IMR-90 (cell line): ENCODE measurements at regions not wholly inside any gene's neighbourhood (a gene's known extent, or its start where the extent isn't known, plus 50 kb on each side); places are given as distances from the start of the nearest gene placed in this dataset.

ENCODE experiments used
- ATAC-seq: fragments of 200-7000 bp; cut with Tn5 transposase; 2 replicates; pipeline ENCODE4 v1.9.1; 2020; ENCODE audit warnings: low read depth, mild to moderate bottlenecking, moderate library complexity
- BruUV-seq: library from RNA; stranded (reverse); fragments of 400-500 nt; replicated peaks from 2 replicates; lab custom pipeline; 2021; lab: Mats Ljungman, UMichigan
- CTCF ChIA-PET: fragments of 300-600 bp; formaldehyde crosslinking; extraction: SDS; loops from one replicate; lab custom pipeline; 2021; ENCODE audit warnings: antibody characterized with exemption; lab: Yijun Ruan, JAX
- POLR2A ChIA-PET: fragments of 300-600 bp; sonication (Branson Sonifier 250); formaldehyde crosslinking; loops from one replicate; lab custom pipeline; 2022; ENCODE audit warnings: antibody characterized with exemption; ENCODE audit not compliant: unreplicated experiment; lab: Charles Lee
- DNase-seq: peaks from one replicate; pipeline ENCODE4 v3.0.0; 2013
- H2AFZ ChIP-seq: replicated peaks from 2 replicates; pipeline ENCODE3; 2013; ENCODE audit warnings: low read length, mild to moderate bottlenecking; ENCODE audit not compliant: poor library complexity
- H2AK5ac ChIP-seq: 2 replicates; pipeline ENCODE4 v1.6.1; 2013; ENCODE audit warnings: low read depth, low read length, inconsistent platforms
- H2AK9ac ChIP-seq: replicated peaks from 2 replicates; pipeline ENCODE3; 2013; ENCODE audit warnings: mild to moderate bottlenecking, low read depth, low read length, moderate library complexity; ENCODE audit not compliant: poor library complexity
- H2BK120ac ChIP-seq: 2 replicates; pipeline ENCODE4 v1.6.1; 2013; ENCODE audit warnings: low read depth, low read length, inconsistent platforms
- H2BK15ac ChIP-seq: 3 replicates; pipeline ENCODE4 v1.6.1; 2013; ENCODE audit warnings: low read depth, low read length, inconsistent platforms
- H2BK20ac ChIP-seq: 2 replicates; pipeline ENCODE4 v1.6.1; 2013; ENCODE audit warnings: low read depth, mild to moderate bottlenecking, inconsistent platforms, low read length, moderate library complexity
- H2BK5ac ChIP-seq: 2 replicates; pipeline ENCODE4 v1.6.1; 2013; ENCODE audit warnings: mild to moderate bottlenecking, low read depth, low read length, inconsistent platforms; ENCODE audit not compliant: poor library complexity, severe bottlenecking
- H3K14ac ChIP-seq: replicated peaks from 2 replicates; pipeline ENCODE4 v1.6.1; 2013; ENCODE audit warnings: low read depth, low read length, inconsistent platforms
- H3K18ac ChIP-seq: 2 replicates; pipeline ENCODE4 v1.6.1; 2013; ENCODE audit warnings: low read depth, low read length, control low read depth
- H3K23ac ChIP-seq: 2 replicates; pipeline ENCODE4 v1.6.1; 2013; ENCODE audit warnings: low read depth, low read length, inconsistent platforms
- H3K27ac ChIP-seq: 2 replicates; pipeline ENCODE4 v1.5.1; 2013; ENCODE audit warnings: mild to moderate bottlenecking, control low read depth, low read length; ENCODE audit not compliant: insufficient read depth
- H3K27me3 ChIP-seq: 2 replicates; pipeline ENCODE4 v1.6.1; 2013; ENCODE audit warnings: low read length; ENCODE audit not compliant: control insufficient read depth, insufficient read depth
- H3K36me3 ChIP-seq: 2 replicates; pipeline ENCODE4 v1.6.1; 2013; ENCODE audit warnings: low read length, mixed read lengths; ENCODE audit not compliant: control insufficient read depth, insufficient read depth
- H3K4ac ChIP-seq: 2 replicates; pipeline ENCODE4 v1.6.1; 2013; ENCODE audit warnings: low read depth, low read length, inconsistent platforms
- H3K4me1 ChIP-seq: 2 replicates; pipeline ENCODE4 v1.6.1; 2013; ENCODE audit warnings: low read length, mixed read lengths; ENCODE audit not compliant: control insufficient read depth, insufficient read depth
- H3K4me2 ChIP-seq: 2 replicates; pipeline ENCODE4 v1.6.1; 2013; ENCODE audit warnings: low read depth, mild to moderate bottlenecking, control low read depth, low read length, moderate library complexity
- H3K4me3 ChIP-seq: 2 replicates; pipeline ENCODE4 v1.5.1; 2013; ENCODE audit warnings: low read depth, mild to moderate bottlenecking, control low read depth, low read length, moderate library complexity; ENCODE audit not compliant: insufficient read depth
- H3K56ac ChIP-seq: 2 replicates; pipeline ENCODE4 v1.6.1; 2013; ENCODE audit warnings: low read length, inconsistent platforms; ENCODE audit not compliant: insufficient read depth; ENCODE audit errors: extremely low read depth
- H3K79me1 ChIP-seq, 2 experiments: 2 replicates each; pipeline ENCODE4 v1.6.1; 2013; ENCODE audit warnings: low read length in 2 of 2, inconsistent platforms in 1 of 2, low read depth in 1 of 2
- H3K9ac ChIP-seq: 2 replicates; pipeline ENCODE4 v1.6.1; 2013; ENCODE audit warnings: low read depth, low read length, control low read depth
- H3K9me1 ChIP-seq: 2 replicates; pipeline ENCODE4 v1.6.1; 2013; ENCODE audit warnings: low read length, inconsistent platforms; ENCODE audit not compliant: insufficient read depth
- H3K9me3 ChIP-seq: 2 replicates; pipeline ENCODE4 v1.6.1; 2013; ENCODE audit warnings: low read length; ENCODE audit not compliant: control insufficient read depth, insufficient read depth
- H4K20me1 ChIP-seq: 2 replicates; pipeline ENCODE4 v1.6.1; 2013; ENCODE audit warnings: low read length, inconsistent platforms; ENCODE audit not compliant: insufficient read depth
- H4K5ac ChIP-seq: 2 replicates; pipeline ENCODE4 v1.6.1; 2013; ENCODE audit warnings: mild to moderate bottlenecking, low read depth, low read length, control low read depth
- H4K8ac ChIP-seq, 2 experiments: 2 replicates each; pipeline ENCODE4 v1.6.1; 2013; ENCODE audit warnings: low read depth in 2 of 2, low read length in 2 of 2, control low read depth in 1 of 2, inconsistent platforms in 1 of 2
- H4K91ac ChIP-seq: 2 replicates; pipeline ENCODE4 v1.6.1; 2013; ENCODE audit warnings: low read depth, low read length, inconsistent platforms; ENCODE audit not compliant: insufficient read depth
- CEBPB ChIP-seq: IDR thresholded peaks from 2 replicates; pipeline ENCODE4 v1.6.1; 2012; ENCODE audit warnings: low read depth, low read length, improper control_type of control experiment
- CHD1 ChIP-seq: IDR thresholded peaks from 2 replicates; pipeline ENCODE4 v1.6.1; 2012; ENCODE audit warnings: low read depth, low read length, improper control_type of control experiment
- CTCF ChIP-seq: conservative IDR thresholded peaks from 2 replicates; pipeline ENCODE4 v1.5.1; 2012; ENCODE audit warnings: mild to moderate bottlenecking, low read depth, low read length, improper control_type of control experiment
- ELK1 ChIP-seq: fragments of 150-350 bp; IDR thresholded peaks from 2 replicates; pipeline ENCODE4 v1.6.1; 2016; ENCODE audit warnings: low read depth, mild to moderate bottlenecking, low read length, moderate library complexity, borderline replicate concordance
- FOS ChIP-seq: fragments of 150-350 bp; IDR thresholded peaks from 2 replicates; pipeline ENCODE4 v1.6.1; 2016; ENCODE audit warnings: low read depth, low read length
- MAFK ChIP-seq: IDR thresholded peaks from 2 replicates; pipeline ENCODE4 v1.6.1; 2012; ENCODE audit warnings: low read depth, low read length, improper control_type of control experiment
- MAZ ChIP-seq: IDR thresholded peaks from 2 replicates; pipeline ENCODE4 v1.6.1; 2012; ENCODE audit warnings: low read depth, mild to moderate bottlenecking, low read length, improper control_type of control experiment, moderate library complexity, borderline replicate concordance
- MXI1 ChIP-seq: IDR thresholded peaks from 2 replicates; pipeline ENCODE4 v1.6.1; 2012; ENCODE audit warnings: low read depth, mild to moderate bottlenecking, low read length, moderate library complexity, borderline replicate concordance
- NFE2L2 ChIP-seq: fragments of 150-350 bp; IDR thresholded peaks from 2 replicates; pipeline ENCODE4 v1.6.1; 2016; ENCODE audit warnings: low read depth, mild to moderate bottlenecking, low read length
- POLR2A ChIP-seq: IDR thresholded peaks from 2 replicates; pipeline ENCODE4 v1.6.1; 2012; ENCODE audit warnings: mild to moderate bottlenecking, low read depth, low read length
- RAD21 ChIP-seq: IDR thresholded peaks from 2 replicates; pipeline ENCODE4 v1.6.1; 2012; ENCODE audit warnings: low read length, improper control_type of control experiment
- RCOR1 ChIP-seq: IDR thresholded peaks from 2 replicates; pipeline ENCODE4 v1.6.1; 2012; ENCODE audit warnings: mild to moderate bottlenecking, low read length, improper control_type of control experiment; ENCODE audit not compliant: insufficient replicate concordance
- RFX5 ChIP-seq: IDR thresholded peaks from 2 replicates; pipeline ENCODE4 v1.8.0; 2012; ENCODE audit warnings: low read depth, mild to moderate bottlenecking, low read length, moderate library complexity
- SMC3 ChIP-seq: fragments of 150-350 bp; IDR thresholded peaks from 2 replicates; pipeline ENCODE4 v1.6.1; 2016; ENCODE audit warnings: low read depth, mild to moderate bottlenecking, antibody characterized with exemption, low read length, moderate library complexity
- USF2 ChIP-seq: fragments of 150-350 bp; IDR thresholded peaks from 2 replicates; pipeline ENCODE4 v1.6.1; 2017; ENCODE audit warnings: mild to moderate bottlenecking, antibody characterized with exemption, low read length, low read depth
- dilution Hi-C: fragments of 300-500 bp; cut with HindIII; formaldehyde crosslinking; loops from one replicate; pipeline ENCODE4 v1.14.3; 2018; ENCODE audit warnings: low sequenced_read_pairs; ENCODE audit not compliant: unreplicated experiment
- in situ Hi-C: fragments of 300-500 bp; cut with MboI; formaldehyde crosslinking; loops from 3 replicates; pipeline ENCODE4 v1.14.3; 2019; ENCODE audit warnings: low sequenced_read_pairs, inconsistent platforms, mixed read lengths
- intact Hi-C: fragments of 100-400 bp; cut with micrococcal nuclease; formaldehyde crosslinking; loops from 2 replicates; pipeline ENCODE4 v1.10.0; 2022

- DNase-seq (no peak), ATAC-seq (no peak)
- no peak overlapping the region for H4K5ac ChIP-seq
- H3K23ac ChIP-seq: no peak overlapping the region
- in situ Hi-C loops: no loop called here
- H2BK20ac ChIP-seq: no peak overlapping the region
- no peak overlapping the region for H4K8ac ChIP-seq
- H3K18ac ChIP-seq: no peak overlapping the region
- H3K4ac ChIP-seq: no peak overlapping the region
- H3K56ac ChIP-seq: no peak overlapping the region
- ChIA-PET POLR2A (no interaction called here), CTCF (no interaction called here)
- H3K27ac ChIP-seq: no peak overlapping the region
- no peak overlapping the region for H3K9ac ChIP-seq
- H2AK5ac ChIP-seq: no peak overlapping the region
- dilution Hi-C loops: no loop called here
- H3K36me3 ChIP-seq: no peaks in the 10 kb centered on the region
- TF ChIP-seq MXI1 (no peak), MAZ (no peak), RFX5 (no peak), RAD21 (no peak), CHD1 (no peak), NFE2L2 (no peak), RCOR1 (no peak), CTCF (no peak), CEBPB (no peak), MAFK (no peak), POLR2A (no peak), USF2 (no peak), ELK1 (no peak), FOS (no peak), SMC3 (no peak)
- H2BK5ac ChIP-seq: no peak overlapping the region
- no peak overlapping the region for H3K14ac ChIP-seq
- H3K27me3 ChIP-seq: no peaks in the 10 kb centered on the region
- H3K9me3 ChIP-seq: no peaks in the 10 kb centered on the region; the same call in 1 of the 2 replicates
- no peak overlapping the region for H2BK15ac ChIP-seq
- H4K20me1 ChIP-seq: no peaks in the 10 kb centered on the region
- no peak overlapping the region for H2AK9ac ChIP-seq
- H2BK120ac ChIP-seq: no peak overlapping the region
- no peaks in the 10 kb centered on the region for H3K79me1 ChIP-seq
- no peak overlapping the region for H2AFZ ChIP-seq
- no peak overlapping the region for H3K4me3 ChIP-seq
- H3K4me2 ChIP-seq: no peak overlapping the region
- no peak overlapping the region for H4K91ac ChIP-seq
- BruUV-seq: no TSS peak
- intact Hi-C loops: no loop called here
- no peaks in the 10 kb centered on the region for H3K4me1 ChIP-seq
- no peaks in the 10 kb centered on the region for H3K9me1 ChIP-seq
Observed at GRCh38 chr1:34671887-34672286, 83.0 kb upstream of the GJB5 start.
